GM13977 (cell line): ENCODE measurements at regions not wholly inside any gene's neighbourhood (a gene's known extent, or its start where the extent isn't known, plus 50 kb on each side); places are given as distances from the start of the nearest gene placed in this dataset.

Experiments
- DNase-seq: peaks from one replicate; pipeline ENCODE4 v3.0.0; 2012; ENCODE audit warnings: low spot score
- in situ Hi-C: fragments of 300-500 bp; cut with MboI; formaldehyde crosslinking; loops from one replicate; pipeline ENCODE4 v1.12.0; 2022; ENCODE audit warnings: low sequenced_read_pairs, low pct_unique_long_range_greater_than_20kb, mixed read lengths, inconsistent platforms; ENCODE audit not compliant: unreplicated experiment
- TF ChIP-seq, protein P1 (sequence below): IDR thresholded peaks from 2 replicates; pipeline ENCODE4 v1.5.1; 2012; ENCODE audit warnings: mild to moderate bottlenecking, control low read depth; ENCODE audit not compliant: insufficient read depth; ENCODE audit errors: extremely low read depth, missing control alignments

DNA sequence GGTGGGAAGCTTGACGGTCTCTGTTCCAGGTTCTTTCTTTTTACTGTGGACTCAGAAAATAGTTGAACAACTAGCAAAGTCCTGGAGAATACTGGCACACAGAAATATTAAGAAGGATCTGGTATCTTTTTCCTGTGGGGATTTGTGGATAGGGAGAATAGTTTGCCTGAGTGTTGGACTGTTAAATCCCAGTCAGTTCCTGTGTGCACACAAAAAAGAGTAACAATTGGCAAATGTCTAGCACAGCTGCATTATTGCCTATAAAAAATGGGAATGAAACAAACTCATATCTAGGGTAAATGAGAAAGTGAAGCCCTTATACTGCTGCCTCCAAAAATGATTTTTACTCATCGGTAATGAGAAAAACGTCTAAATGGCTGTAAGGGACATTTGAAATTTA lies 828.2 kb downstream of the JRKL start:
- DNase-seq = no peak
- TF ChIP-seq, protein P1, sequence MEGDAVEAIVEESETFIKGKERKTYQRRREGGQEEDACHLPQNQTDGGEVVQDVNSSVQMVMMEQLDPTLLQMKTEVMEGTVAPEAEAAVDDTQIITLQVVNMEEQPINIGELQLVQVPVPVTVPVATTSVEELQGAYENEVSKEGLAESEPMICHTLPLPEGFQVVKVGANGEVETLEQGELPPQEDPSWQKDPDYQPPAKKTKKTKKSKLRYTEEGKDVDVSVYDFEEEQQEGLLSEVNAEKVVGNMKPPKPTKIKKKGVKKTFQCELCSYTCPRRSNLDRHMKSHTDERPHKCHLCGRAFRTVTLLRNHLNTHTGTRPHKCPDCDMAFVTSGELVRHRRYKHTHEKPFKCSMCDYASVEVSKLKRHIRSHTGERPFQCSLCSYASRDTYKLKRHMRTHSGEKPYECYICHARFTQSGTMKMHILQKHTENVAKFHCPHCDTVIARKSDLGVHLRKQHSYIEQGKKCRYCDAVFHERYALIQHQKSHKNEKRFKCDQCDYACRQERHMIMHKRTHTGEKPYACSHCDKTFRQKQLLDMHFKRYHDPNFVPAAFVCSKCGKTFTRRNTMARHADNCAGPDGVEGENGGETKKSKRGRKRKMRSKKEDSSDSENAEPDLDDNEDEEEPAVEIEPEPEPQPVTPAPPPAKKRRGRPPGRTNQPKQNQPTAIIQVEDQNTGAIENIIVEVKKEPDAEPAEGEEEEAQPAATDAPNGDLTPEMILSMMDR = no peak
- in situ Hi-C loops = no loop called here

DNA sequence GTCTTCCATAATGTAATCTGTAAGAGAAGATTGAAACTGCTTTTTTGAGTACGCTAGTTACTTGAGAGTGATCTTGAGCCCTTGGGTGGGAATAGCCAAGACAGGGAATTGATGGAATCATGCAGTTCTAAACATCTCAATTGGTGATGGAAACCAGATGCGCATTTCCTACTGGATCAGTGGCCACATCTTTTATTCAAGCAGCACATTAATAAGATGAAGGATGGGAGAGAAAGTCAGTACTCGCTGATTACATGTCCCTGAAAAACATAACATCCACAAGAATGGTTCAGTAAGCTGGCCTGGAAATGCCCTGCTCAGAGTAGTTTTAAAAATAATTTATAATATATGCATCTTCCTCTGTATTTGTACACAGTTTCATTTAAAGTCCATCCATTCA lies 833.8 kb downstream of the JRKL start:
- TF ChIP-seq, protein P1 = no peak
- in situ Hi-C loops = no loop called here
- DNase-seq = no peak

DNA sequence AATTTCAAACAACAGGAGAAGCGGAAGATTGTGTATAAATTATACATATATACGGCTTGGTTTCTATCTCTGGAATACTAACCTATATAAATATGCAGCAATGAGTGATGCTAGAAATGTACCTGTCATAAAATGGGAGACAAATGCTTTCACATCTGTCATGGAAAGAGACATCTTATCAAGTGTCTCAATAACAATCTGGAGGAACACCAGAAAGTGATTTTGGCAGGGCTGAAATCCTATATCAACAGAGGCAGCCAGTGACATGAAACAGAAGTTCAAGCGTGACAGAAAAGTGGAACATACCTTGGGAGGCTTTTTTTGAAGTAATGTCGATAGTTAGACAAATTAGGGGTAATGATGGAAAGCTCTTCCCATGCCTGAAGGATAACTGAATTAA lies 834.6 kb downstream of the JRKL start:
- no peak for DNase-seq
- TF ChIP-seq, protein P1 = no peak
- in situ Hi-C loops = no loop called here

DNA sequence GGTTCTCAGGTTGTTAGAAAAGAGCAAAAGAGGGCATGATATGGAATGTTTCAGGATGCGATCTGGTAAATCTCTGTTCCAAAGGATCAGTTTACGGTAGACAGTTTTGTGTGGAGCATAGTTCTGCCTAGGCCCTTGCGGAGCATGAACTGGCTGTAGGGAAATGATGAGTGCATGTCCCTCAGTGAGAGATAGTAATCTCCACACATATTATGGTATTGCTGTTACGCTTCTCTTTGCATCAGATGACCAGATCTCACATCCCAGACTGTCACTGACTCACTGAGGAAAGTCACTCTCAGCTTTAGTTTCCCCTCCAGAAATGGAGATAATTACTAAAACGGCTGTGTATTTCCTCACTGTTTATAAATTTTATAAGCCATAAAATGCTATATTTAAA lies 836.0 kb downstream of the JRKL start:
- in situ Hi-C loops = no loop called here
- TF ChIP-seq, protein P1 = no peak
- no peak for DNase-seq

DNA sequence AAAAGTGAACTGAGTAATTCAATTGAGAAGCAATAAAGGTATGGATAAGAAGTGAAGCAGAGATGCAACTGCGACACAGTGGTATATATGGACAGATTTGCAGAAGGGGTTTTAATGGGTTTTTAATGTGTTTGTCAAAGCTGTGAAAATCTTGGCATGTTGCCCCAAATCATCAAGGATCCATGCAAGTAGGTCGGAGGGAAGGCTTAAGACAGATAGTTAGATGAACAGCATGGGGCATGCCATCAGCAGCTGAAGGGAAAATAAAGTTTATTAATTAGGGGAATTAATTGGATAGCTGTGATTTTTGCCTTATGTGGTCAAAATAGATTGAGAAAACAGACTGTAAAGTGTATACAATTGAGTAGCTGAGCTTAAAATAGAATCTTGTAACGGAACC lies 840.1 kb downstream of the JRKL start:
- TF ChIP-seq, protein P1 = no peak
- DNase-seq = no peak
- in situ Hi-C loops = no loop called here

DNA sequence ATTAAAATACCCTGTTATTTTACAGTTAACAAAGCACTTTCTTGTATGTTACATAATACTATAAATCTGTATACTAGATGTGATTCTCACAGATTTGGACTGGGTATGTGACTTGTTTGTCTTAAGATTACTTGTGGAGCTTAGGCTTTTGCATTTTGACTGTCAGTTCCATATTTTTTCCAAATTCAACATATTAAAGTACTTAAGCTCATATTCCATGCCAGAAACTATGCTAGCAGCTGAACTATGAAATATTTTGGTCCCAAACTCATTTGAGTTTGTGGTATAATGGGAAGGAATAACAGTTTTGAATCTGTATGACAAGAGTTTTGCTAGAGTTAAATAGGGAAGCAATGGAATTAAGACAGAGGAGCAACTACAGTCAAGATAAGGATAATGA lies 841.4 kb downstream of the JRKL start:
- in situ Hi-C loops = no loop called here
- no peak for DNase-seq
- TF ChIP-seq, protein P1 = no peak

DNA sequence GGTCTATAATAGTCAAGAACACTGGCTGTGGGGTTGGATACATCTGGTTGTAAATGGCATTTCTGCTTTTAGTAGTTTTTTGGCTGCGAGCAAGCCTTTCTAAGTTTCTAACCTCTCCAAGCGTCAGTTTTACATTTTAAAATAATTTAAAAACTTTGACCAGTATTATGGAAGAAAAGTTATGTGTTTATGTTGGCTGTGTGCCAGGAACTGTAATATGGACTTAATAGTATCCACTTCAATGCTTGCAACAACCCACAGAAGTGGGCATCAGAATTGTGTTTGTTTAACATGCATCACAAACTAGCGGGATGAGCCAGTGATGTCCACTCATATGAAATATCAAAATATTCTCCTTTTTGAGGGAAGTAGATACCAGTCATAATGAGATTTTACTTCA lies 844.2 kb downstream of the JRKL start:
- TF ChIP-seq, protein P1 = no peak
- in situ Hi-C loops = no loop called here
- no peak for DNase-seq
